IMR-90 (cell line): ENCODE measurements at regions not wholly inside any gene's neighbourhood (a gene's known extent, or its start where the extent isn't known, plus 50 kb on each side); places are given as distances from the start of the nearest gene placed in this dataset.

ENCODE experiments used
- ATAC-seq: fragments of 200-7000 bp; cut with Tn5 transposase; 2 replicates; pipeline ENCODE4 v1.9.1; 2020; ENCODE audit warnings: low read depth, mild to moderate bottlenecking, moderate library complexity
- BruUV-seq: library from RNA; stranded (reverse); fragments of 400-500 nt; replicated peaks from 2 replicates; lab custom pipeline; 2021; lab: Mats Ljungman, UMichigan
- CTCF ChIA-PET: fragments of 300-600 bp; formaldehyde crosslinking; extraction: SDS; loops from one replicate; lab custom pipeline; 2021; ENCODE audit warnings: antibody characterized with exemption; lab: Yijun Ruan, JAX
- POLR2A ChIA-PET: fragments of 300-600 bp; sonication (Branson Sonifier 250); formaldehyde crosslinking; loops from one replicate; lab custom pipeline; 2022; ENCODE audit warnings: antibody characterized with exemption; ENCODE audit not compliant: unreplicated experiment; lab: Charles Lee
- DNase-seq: peaks from one replicate; pipeline ENCODE4 v3.0.0; 2013
- H2AFZ ChIP-seq: replicated peaks from 2 replicates; pipeline ENCODE3; 2013; ENCODE audit warnings: low read length, mild to moderate bottlenecking; ENCODE audit not compliant: poor library complexity
- H2AK5ac ChIP-seq: 2 replicates; pipeline ENCODE4 v1.6.1; 2013; ENCODE audit warnings: low read depth, low read length, inconsistent platforms
- H2AK9ac ChIP-seq: replicated peaks from 2 replicates; pipeline ENCODE3; 2013; ENCODE audit warnings: mild to moderate bottlenecking, low read depth, low read length, moderate library complexity; ENCODE audit not compliant: poor library complexity
- H2BK120ac ChIP-seq: 2 replicates; pipeline ENCODE4 v1.6.1; 2013; ENCODE audit warnings: low read depth, low read length, inconsistent platforms
- H2BK15ac ChIP-seq: 3 replicates; pipeline ENCODE4 v1.6.1; 2013; ENCODE audit warnings: low read depth, low read length, inconsistent platforms
- H2BK20ac ChIP-seq: 2 replicates; pipeline ENCODE4 v1.6.1; 2013; ENCODE audit warnings: low read depth, mild to moderate bottlenecking, inconsistent platforms, low read length, moderate library complexity
- H2BK5ac ChIP-seq: 2 replicates; pipeline ENCODE4 v1.6.1; 2013; ENCODE audit warnings: mild to moderate bottlenecking, low read depth, low read length, inconsistent platforms; ENCODE audit not compliant: poor library complexity, severe bottlenecking
- H3K14ac ChIP-seq: replicated peaks from 2 replicates; pipeline ENCODE4 v1.6.1; 2013; ENCODE audit warnings: low read depth, low read length, inconsistent platforms
- H3K18ac ChIP-seq: 2 replicates; pipeline ENCODE4 v1.6.1; 2013; ENCODE audit warnings: low read depth, low read length, control low read depth
- H3K23ac ChIP-seq: 2 replicates; pipeline ENCODE4 v1.6.1; 2013; ENCODE audit warnings: low read depth, low read length, inconsistent platforms
- H3K27ac ChIP-seq: 2 replicates; pipeline ENCODE4 v1.5.1; 2013; ENCODE audit warnings: mild to moderate bottlenecking, control low read depth, low read length; ENCODE audit not compliant: insufficient read depth
- H3K27me3 ChIP-seq: 2 replicates; pipeline ENCODE4 v1.6.1; 2013; ENCODE audit warnings: low read length; ENCODE audit not compliant: control insufficient read depth, insufficient read depth
- H3K36me3 ChIP-seq: 2 replicates; pipeline ENCODE4 v1.6.1; 2013; ENCODE audit warnings: low read length, mixed read lengths; ENCODE audit not compliant: control insufficient read depth, insufficient read depth
- H3K4ac ChIP-seq: 2 replicates; pipeline ENCODE4 v1.6.1; 2013; ENCODE audit warnings: low read depth, low read length, inconsistent platforms
- H3K4me1 ChIP-seq: 2 replicates; pipeline ENCODE4 v1.6.1; 2013; ENCODE audit warnings: low read length, mixed read lengths; ENCODE audit not compliant: control insufficient read depth, insufficient read depth
- H3K4me2 ChIP-seq: 2 replicates; pipeline ENCODE4 v1.6.1; 2013; ENCODE audit warnings: low read depth, mild to moderate bottlenecking, control low read depth, low read length, moderate library complexity
- H3K4me3 ChIP-seq: 2 replicates; pipeline ENCODE4 v1.5.1; 2013; ENCODE audit warnings: low read depth, mild to moderate bottlenecking, control low read depth, low read length, moderate library complexity; ENCODE audit not compliant: insufficient read depth
- H3K56ac ChIP-seq: 2 replicates; pipeline ENCODE4 v1.6.1; 2013; ENCODE audit warnings: low read length, inconsistent platforms; ENCODE audit not compliant: insufficient read depth; ENCODE audit errors: extremely low read depth
- H3K79me1 ChIP-seq, 2 experiments: 2 replicates each; pipeline ENCODE4 v1.6.1; 2013; ENCODE audit warnings: low read length in 2 of 2, inconsistent platforms in 1 of 2, low read depth in 1 of 2
- H3K9ac ChIP-seq: 2 replicates; pipeline ENCODE4 v1.6.1; 2013; ENCODE audit warnings: low read depth, low read length, control low read depth
- H3K9me1 ChIP-seq: 2 replicates; pipeline ENCODE4 v1.6.1; 2013; ENCODE audit warnings: low read length, inconsistent platforms; ENCODE audit not compliant: insufficient read depth
- H3K9me3 ChIP-seq: 2 replicates; pipeline ENCODE4 v1.6.1; 2013; ENCODE audit warnings: low read length; ENCODE audit not compliant: control insufficient read depth, insufficient read depth
- H4K20me1 ChIP-seq: 2 replicates; pipeline ENCODE4 v1.6.1; 2013; ENCODE audit warnings: low read length, inconsistent platforms; ENCODE audit not compliant: insufficient read depth
- H4K5ac ChIP-seq: 2 replicates; pipeline ENCODE4 v1.6.1; 2013; ENCODE audit warnings: mild to moderate bottlenecking, low read depth, low read length, control low read depth
- H4K8ac ChIP-seq, 2 experiments: 2 replicates each; pipeline ENCODE4 v1.6.1; 2013; ENCODE audit warnings: low read depth in 2 of 2, low read length in 2 of 2, control low read depth in 1 of 2, inconsistent platforms in 1 of 2
- H4K91ac ChIP-seq: 2 replicates; pipeline ENCODE4 v1.6.1; 2013; ENCODE audit warnings: low read depth, low read length, inconsistent platforms; ENCODE audit not compliant: insufficient read depth
- FOS ChIP-seq: fragments of 150-350 bp; IDR thresholded peaks from 2 replicates; pipeline ENCODE4 v1.6.1; 2016; ENCODE audit warnings: low read depth, low read length
- NFE2L2 ChIP-seq: fragments of 150-350 bp; IDR thresholded peaks from 2 replicates; pipeline ENCODE4 v1.6.1; 2016; ENCODE audit warnings: low read depth, mild to moderate bottlenecking, low read length
- POLR2A ChIP-seq: IDR thresholded peaks from 2 replicates; pipeline ENCODE4 v1.6.1; 2012; ENCODE audit warnings: mild to moderate bottlenecking, low read depth, low read length
- USF2 ChIP-seq: fragments of 150-350 bp; IDR thresholded peaks from 2 replicates; pipeline ENCODE4 v1.6.1; 2017; ENCODE audit warnings: mild to moderate bottlenecking, antibody characterized with exemption, low read length, low read depth
- WGBS, 2 experiments: methylation state at CpG; one replicate each; pipeline versions ENCODE4 v1.1.5 to v1.1.7; 2013; ENCODE audit warnings: missing lambda C conversion rate in 2 of 2; ENCODE audit not compliant: insufficient read length in 1 of 2; ENCODE audit errors: extremely low coverage in 2 of 2; 5-methylcytosine and 5-hydroxymethylcytosine counted together
- dilution Hi-C: fragments of 300-500 bp; cut with HindIII; formaldehyde crosslinking; loops from one replicate; pipeline ENCODE4 v1.14.3; 2018; ENCODE audit warnings: low sequenced_read_pairs; ENCODE audit not compliant: unreplicated experiment
- in situ Hi-C: fragments of 300-500 bp; cut with MboI; formaldehyde crosslinking; loops from 3 replicates; pipeline ENCODE4 v1.14.3; 2019; ENCODE audit warnings: low sequenced_read_pairs, inconsistent platforms, mixed read lengths
- intact Hi-C: fragments of 100-400 bp; cut with micrococcal nuclease; formaldehyde crosslinking; loops from 2 replicates; pipeline ENCODE4 v1.10.0; 2022

GRCh38 chr22:27612115-27612514 is 189.4 kb downstream of the MN1 start (continued):
- TF ChIP-seq POLR2A, result no peak
- TF ChIP-seq USF2, result no peak

GRCh38 chr22:27613099-27614005 is 188.2 kb downstream of the MN1 start:
- POLR2A ChIA-PET, result no interaction called here
- H3K27me3 ChIP-seq, result peaks cover 57% of the 10 kb centered on the region

More at GRCh38 chr22:27613099-27614005, 188.2 kb downstream of the MN1 start:
- Histone ChIP-seq H4K20me1 (no peaks in the 10 kb centered on the region), H3K36me3 (peaks cover 1% of the 10 kb centered on the region; the same call in 1 of the 2 replicates), H3K18ac (no peak overlapping the region), H3K14ac (no peak overlapping the region), H2AFZ (peak overlapping the region; percentile 75), H4K5ac (no peak overlapping the region), H4K8ac (no peak overlapping the region), H3K23ac (peak overlapping the region; percentile 66; the same call in 1 of the 2 replicates), H3K9me1 (no peaks in the 10 kb centered on the region), H3K56ac (no peak overlapping the region), H2BK15ac (no peak overlapping the region), H4K91ac (no peak overlapping the region), H2AK9ac (no peak overlapping the region), H3K9me3 (peaks cover 4% of the 10 kb centered on the region; the same call in 1 of the 2 replicates), H3K79me1 (no peaks in the 10 kb centered on the region), H3K4me2 (no peak overlapping the region), H2BK120ac (no peak overlapping the region), H3K9ac (no peak overlapping the region), H3K4me1 (no peaks in the 10 kb centered on the region), H2AK5ac (peak overlapping the region; percentile 16; the same call in 1 of the 2 replicates), H3K4ac (no peak overlapping the region), H3K4me3 (no peak overlapping the region), H2BK5ac (no peak overlapping the region), H2BK20ac (no peak overlapping the region), H3K27ac (no peak overlapping the region)
- 88% methylated on average over 9 of the region's 19 CpGs; no CpG with 5 or more reads in 1 of the 2 experiments for WGBS, 2 experiments
- TF ChIP-seq POLR2A (no peak), USF2 (no peak), FOS (no peak), NFE2L2 (no peak)
- DNase-seq, result no peak
- no peak for ATAC-seq
- dilution Hi-C loops (no loop called here), intact Hi-C loops (no loop called here), in situ Hi-C loops (no loop called here)
- CTCF ChIA-PET, result interaction anchor here (0.6 kb wide), 1 partner anchor 211 kb away, joined by 3 read pairs; no protein-coding TSS in a partner anchor
- BruUV-seq, result no TSS peak
